ENCODE measurements at regions not wholly inside any gene's neighbourhood (a gene's known extent, or its start where the extent isn't known, plus 50 kb on each side); places are given as distances from the start of the nearest gene placed in this dataset.

DNA sequence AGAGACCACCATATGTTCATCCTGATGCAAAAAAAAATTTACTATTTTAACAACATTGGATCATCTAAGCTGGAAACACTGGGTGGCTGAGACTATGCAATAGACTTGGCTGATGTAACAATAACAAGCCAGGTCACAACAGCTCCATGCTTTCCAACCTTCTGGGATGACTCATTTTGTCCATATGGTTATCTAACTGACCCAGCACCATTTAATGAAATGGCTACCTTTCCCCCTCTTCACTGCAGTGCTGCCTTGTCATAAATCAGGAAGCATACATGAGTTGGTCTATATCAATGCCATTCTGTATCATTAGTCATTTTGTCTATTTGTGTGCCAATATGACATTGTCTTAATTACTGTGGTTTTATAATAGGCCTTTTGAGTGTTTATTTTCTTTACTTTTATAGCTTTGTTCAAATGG lies 217.6 kb upstream of the KCNJ16 start:
- H3K27me3 ChIP-seq = no peaks in the 10 kb centered on the region
- TF ChIP-seq POLR2A (IDR thresholded peaks at IDR 0.05) (no peak), EP300 (IDR thresholded peaks at IDR 0.05) (no peak), POLR2AphosphoS5 (IDR thresholded peaks at IDR 0.05) (no peak)
- TF ChIP-seq, protein P1, sequence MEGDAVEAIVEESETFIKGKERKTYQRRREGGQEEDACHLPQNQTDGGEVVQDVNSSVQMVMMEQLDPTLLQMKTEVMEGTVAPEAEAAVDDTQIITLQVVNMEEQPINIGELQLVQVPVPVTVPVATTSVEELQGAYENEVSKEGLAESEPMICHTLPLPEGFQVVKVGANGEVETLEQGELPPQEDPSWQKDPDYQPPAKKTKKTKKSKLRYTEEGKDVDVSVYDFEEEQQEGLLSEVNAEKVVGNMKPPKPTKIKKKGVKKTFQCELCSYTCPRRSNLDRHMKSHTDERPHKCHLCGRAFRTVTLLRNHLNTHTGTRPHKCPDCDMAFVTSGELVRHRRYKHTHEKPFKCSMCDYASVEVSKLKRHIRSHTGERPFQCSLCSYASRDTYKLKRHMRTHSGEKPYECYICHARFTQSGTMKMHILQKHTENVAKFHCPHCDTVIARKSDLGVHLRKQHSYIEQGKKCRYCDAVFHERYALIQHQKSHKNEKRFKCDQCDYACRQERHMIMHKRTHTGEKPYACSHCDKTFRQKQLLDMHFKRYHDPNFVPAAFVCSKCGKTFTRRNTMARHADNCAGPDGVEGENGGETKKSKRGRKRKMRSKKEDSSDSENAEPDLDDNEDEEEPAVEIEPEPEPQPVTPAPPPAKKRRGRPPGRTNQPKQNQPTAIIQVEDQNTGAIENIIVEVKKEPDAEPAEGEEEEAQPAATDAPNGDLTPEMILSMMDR (IDR thresholded peaks at IDR 0.05) = no peak
- H3K27ac ChIP-seq = no peak overlapping the region
- H3K4me3 ChIP-seq = no peak overlapping the region
- peaks cover 0 to 5% (median 0%) of the 10 kb centered on the region in 4 donors for H3K4me1 ChIP-seq
- no peaks in the 10 kb centered on the region for H3K36me3 ChIP-seq
- no peak for DNase-seq
- no peaks in the 10 kb centered on the region for H3K9me3 ChIP-seq
- peak in 1 of 2 donors; percentile 57 for ATAC-seq (ENCODE audit: low FRiP score in 2 of 2)

DNA sequence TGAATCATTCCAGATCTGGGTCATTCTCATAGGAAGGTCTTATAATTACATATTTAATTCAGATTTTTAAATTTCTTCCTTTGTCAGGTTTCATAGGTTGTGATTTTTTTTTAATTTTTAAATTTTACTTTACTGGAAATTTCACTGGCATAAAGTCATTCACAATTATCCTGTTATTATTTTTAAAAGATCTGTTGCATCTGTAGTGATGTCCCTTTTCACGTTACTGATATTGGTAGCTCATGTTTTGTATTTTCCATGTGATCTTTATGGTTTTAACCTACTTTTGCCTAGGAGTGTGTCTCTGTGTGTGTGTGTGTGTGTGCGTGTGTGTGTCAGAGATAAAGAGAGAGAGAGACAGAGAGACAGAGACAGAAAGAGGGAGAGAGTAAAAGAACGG lies 216.6 kb upstream of the KCNJ16 start:
- Histone ChIP-seq H3K27me3 (no peaks in the 10 kb centered on the region), H3K9me3 (no peaks in the 10 kb centered on the region), H3K4me1 (peaks cover 0 to 2% (median 0%) of the 10 kb centered on the region in 4 donors), H3K27ac (no peak overlapping the region), H3K36me3 (no peaks in the 10 kb centered on the region), H3K4me3 (no peak overlapping the region)
- WGBS, 2 donors = 62% methylated on average over 3 of the region's 3 CpGs
- TF ChIP-seq POLR2A (IDR thresholded peaks at IDR 0.05) (no peak), POLR2AphosphoS5 (IDR thresholded peaks at IDR 0.05) (no peak), EP300 (IDR thresholded peaks at IDR 0.05) (no peak)
- TF ChIP-seq, protein P1 (IDR thresholded peaks at IDR 0.05) = no peak
- DNase-seq (no peak), ATAC-seq (ENCODE audit: low FRiP score in 2 of 2) (no peak)

DNA sequence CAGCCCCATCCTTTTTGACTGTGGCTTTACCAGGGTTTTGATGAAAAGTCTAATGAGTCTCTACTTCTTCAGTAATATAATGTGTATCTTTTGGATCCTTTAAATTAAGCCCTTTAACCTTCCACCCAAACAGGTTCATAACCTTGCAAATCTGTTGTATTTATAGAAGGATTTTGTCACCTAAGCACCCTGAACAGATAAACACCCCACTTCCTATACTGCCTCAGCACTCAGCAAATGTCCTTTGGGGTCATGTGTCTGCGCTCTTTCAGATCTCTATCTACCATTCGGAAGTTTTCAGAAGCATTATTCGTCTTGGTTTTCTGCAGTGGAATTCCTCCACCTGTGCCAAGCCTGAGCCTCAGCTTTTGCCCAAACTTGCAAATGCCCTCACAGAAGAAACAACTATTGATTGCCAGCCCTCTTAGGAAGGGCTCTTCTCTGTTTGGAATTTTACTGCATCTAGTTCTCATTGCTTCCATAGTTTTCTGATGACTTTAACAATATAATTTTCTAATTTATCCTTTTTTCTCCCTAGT lies 214.8 kb upstream of the KCNJ16 start:
- ATAC-seq (ENCODE audit: low FRiP score in 2 of 2) (no peak), DNase-seq (no peak)
- no peaks in the 10 kb centered on the region for H3K36me3 ChIP-seq
- TF ChIP-seq POLR2A (IDR thresholded peaks at IDR 0.05) (no peak), POLR2AphosphoS5 (IDR thresholded peaks at IDR 0.05) (no peak)
- no peak overlapping the region for H3K27ac ChIP-seq
- H3K27me3 ChIP-seq = no peaks in the 10 kb centered on the region
- no peak overlapping the region for H3K4me3 ChIP-seq
- no peaks in the 10 kb centered on the region for H3K9me3 ChIP-seq
- 80 to 90% methylated on average over 3 of the region's 3 CpGs for WGBS, 2 donors
- H3K4me1 ChIP-seq = no peaks in the 10 kb centered on the region

DNA sequence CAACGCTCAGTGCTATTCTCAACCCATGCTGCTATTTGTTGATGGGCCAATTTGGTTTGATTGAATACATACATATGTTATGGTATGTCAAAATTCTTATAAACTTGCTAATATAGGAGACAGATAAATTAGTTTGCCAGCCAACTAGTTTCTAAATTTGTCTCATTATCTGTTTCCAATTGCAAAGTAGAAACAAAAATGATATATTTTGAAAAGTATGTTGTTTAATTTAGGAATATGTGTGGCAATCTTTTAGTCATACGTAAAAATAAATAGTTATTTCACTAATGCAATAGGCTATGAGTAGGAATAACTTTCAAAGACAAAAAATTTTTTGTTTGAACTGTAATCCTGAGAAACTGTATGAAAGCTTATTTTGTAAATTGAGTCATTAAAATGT lies 210.6 kb upstream of the KCNJ16 start:
- TF ChIP-seq POLR2AphosphoS5 (IDR thresholded peaks at IDR 0.05) (no peak), POLR2A (IDR thresholded peaks at IDR 0.05) (no peak), EP300 (IDR thresholded peaks at IDR 0.05) (no peak)
- TF ChIP-seq, protein P1 (IDR thresholded peaks at IDR 0.05) = no peak
- no peak for DNase-seq
- no peaks in the 10 kb centered on the region for H3K36me3 ChIP-seq
- H3K27me3 ChIP-seq = no peaks in the 10 kb centered on the region
- H3K4me1 ChIP-seq = no peaks in the 10 kb centered on the region
- H3K4me3 ChIP-seq = no peak overlapping the region
- no peak overlapping the region for H3K27ac ChIP-seq
- 87 to 91% methylated on average over 2 of the region's 2 CpGs for WGBS, 2 donors
- no peak for ATAC-seq (ENCODE audit: low FRiP score in 2 of 2)
- no peaks in the 10 kb centered on the region for H3K9me3 ChIP-seq

DNA sequence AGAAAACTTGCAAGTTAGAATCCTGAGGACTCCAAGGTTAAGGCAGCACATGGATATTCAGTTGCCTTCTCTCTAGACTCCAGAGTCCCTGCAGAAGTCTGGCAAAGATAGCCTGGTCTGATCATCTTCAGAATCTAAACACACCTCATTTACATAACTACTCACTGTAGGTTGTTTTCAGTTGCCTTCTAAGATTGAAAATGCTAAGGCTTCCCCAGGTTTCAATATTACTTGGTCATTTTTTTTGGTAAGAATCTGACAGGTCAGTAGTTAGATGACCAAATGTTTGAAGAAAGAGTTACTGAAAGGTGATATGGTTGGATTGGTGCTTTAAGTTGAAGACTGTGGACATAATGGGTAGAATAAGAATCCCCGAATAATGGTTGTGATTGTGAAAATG lies 205.4 kb upstream of the KCNJ16 start:
- no peak for TF ChIP-seq POLR2AphosphoS5 (IDR thresholded peaks at IDR 0.05)
- Histone ChIP-seq H3K27ac (no peak overlapping the region), H3K27me3 (no peaks in the 10 kb centered on the region), H3K4me3 (no peak overlapping the region), H3K9me3 (no peaks in the 10 kb centered on the region), H3K4me1 (no peaks in the 10 kb centered on the region), H3K36me3 (no peaks in the 10 kb centered on the region)
- no peak for DNase-seq
- no peak for ATAC-seq (ENCODE audit: low FRiP score in 2 of 2)
- 87 to 90% methylated on average over 1 of the region's 1 CpG for WGBS, 2 donors

DNA sequence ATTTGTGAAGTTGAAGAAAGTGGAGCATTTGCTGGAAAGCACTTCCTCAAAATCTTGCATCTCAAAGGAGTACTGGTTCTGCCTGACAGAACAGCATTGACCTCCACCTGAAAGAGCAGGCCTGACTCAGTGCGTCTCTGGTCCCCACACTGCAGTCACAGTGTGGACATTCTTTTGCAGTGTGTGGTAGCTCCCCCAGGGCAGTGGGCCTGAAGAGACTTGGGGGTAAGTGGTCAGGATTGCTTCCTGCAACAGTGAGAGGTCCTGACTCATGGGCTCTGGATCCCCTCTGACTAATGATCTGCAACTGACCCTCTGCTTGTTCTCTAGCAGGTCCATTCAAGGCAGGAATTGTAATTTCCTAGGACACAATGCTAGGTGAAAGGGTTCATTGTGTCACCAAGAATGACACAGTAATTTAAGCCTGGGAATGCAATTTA lies 204.9 kb upstream of the KCNJ16 start:
- H3K9me3 ChIP-seq = no peaks in the 10 kb centered on the region
- ATAC-seq (ENCODE audit: low FRiP score in 2 of 2) = no peak
- H3K4me1 ChIP-seq = no peaks in the 10 kb centered on the region
- DNase-seq = no peak
- H3K27ac ChIP-seq = no peak overlapping the region
- no peak overlapping the region for H3K4me3 ChIP-seq
- no peaks in the 10 kb centered on the region for H3K36me3 ChIP-seq
- 82 to 88% methylated on average over 1 of the region's 1 CpG for WGBS, 2 donors
- TF ChIP-seq POLR2AphosphoS5 (IDR thresholded peaks at IDR 0.05) = no peak
- TF ChIP-seq, protein P1 (IDR thresholded peaks at IDR 0.05) = no peak
- H3K27me3 ChIP-seq = no peaks in the 10 kb centered on the region

Measured in upper lobe of left lung (tissue), 6 donors.